GM21526 (cell line): ENCODE measurements at regions not wholly inside any gene's neighbourhood (a gene's known extent, or its start where the extent isn't known, plus 50 kb on each side); places are given as distances from the start of the nearest gene placed in this dataset.

Experiments
- ATAC-seq: cut with Tn5 transposase; IDR thresholded peaks from one replicate; pipeline ENCODE4 v1.9.1; 2021; ENCODE audit warnings: moderate library complexity; ENCODE audit not compliant: unreplicated experiment, low FRiP score

- ATAC-seq, result no peak
Measured at GRCh38 chr10:50936335-50936734, 50.9 kb upstream of the A1CF start.

GRCh38 chr10:50937230-50937907, 51.9 kb upstream of the A1CF start:
- ATAC-seq, result no peak

- no peak for ATAC-seq
Measured at GRCh38 chr10:50941629-50942028, 56.2 kb upstream of the A1CF start.

- no peak for ATAC-seq
Measured at GRCh38 chr10:50946991-50947781, 61.8 kb upstream of the A1CF start.

GRCh38 chr10:50951365-50951764, 65.9 kb upstream of the A1CF start:
- no peak for ATAC-seq

GRCh38 chr10:50961297-50961696, 75.9 kb upstream of the A1CF start:
- no peak for ATAC-seq

GRCh38 chr10:50963063-50963462, 77.6 kb upstream of the A1CF start:
- ATAC-seq, result no peak

GRCh38 chr10:50968386-50969091, 83.1 kb upstream of the A1CF start:
- no peak for ATAC-seq

GRCh38 chr10:50972591-50972990, 87.2 kb upstream of the A1CF start:
- no peak for ATAC-seq

- ATAC-seq, result no peak
Measured at GRCh38 chr10:50981385-50981784, 92.9 kb upstream of the PRKG1 start.

GRCh38 chr10:50981904-50982303, 92.4 kb upstream of the PRKG1 start:
- ATAC-seq, result no peak

- ATAC-seq, result no peak
Measured at GRCh38 chr10:50982989-50983388, 91.3 kb upstream of the PRKG1 start.

- no peak for ATAC-seq
Measured at GRCh38 chr10:50987934-50988333, 86.4 kb upstream of the PRKG1 start.

GRCh38 chr10:50988792-50989191, 85.5 kb upstream of the PRKG1 start:
- ATAC-seq, result no peak

- ATAC-seq, result no peak
Measured at GRCh38 chr10:50990568-50991455, 83.5 kb upstream of the PRKG1 start.

- ATAC-seq, result no peak
Measured at GRCh38 chr10:50991456-50992355, 82.6 kb upstream of the PRKG1 start.

GRCh38 chr10:50992356-50992901, 81.9 kb upstream of the PRKG1 start:
- no peak for ATAC-seq

GRCh38 chr10:50992972-50993766, 81.1 kb upstream of the PRKG1 start:
- no peak for ATAC-seq
